Right lobe of liver (tissue), 6 donors: ENCODE measurements at regions not wholly inside any gene's neighbourhood (a gene's known extent, or its start where the extent isn't known, plus 50 kb on each side); places are given as distances from the start of the nearest gene placed in this dataset.
"Not testable (repeated sequence)": the region's sequence is repeated elsewhere in the genome, so short reads cannot be mapped to it uniquely, and the experiment has no call there.

Source experiments
- ATAC-seq, 4 donors: fragments of 200-7000 bp; cut with Tn5 transposase; one replicate each; pipeline ENCODE4 v1.9.1; 2020; ENCODE audit warnings: mild to moderate bottlenecking in 4 of 4, moderate library complexity in 4 of 4
- DNase-seq, 3 donors: peaks; one replicate each; pipeline ENCODE4 v3.0.0-alpha.2; 2020
- H3K27ac ChIP-seq, 3 donors: fragments of 200-600 bp; one replicate each; pipeline ENCODE4 v1.8.0; 2022
- H3K27me3 ChIP-seq, 2 donors: fragments of 200-600 bp; one replicate each; pipeline ENCODE4 v1.8.0; 2022
- H3K36me3 ChIP-seq, 4 donors: fragments of 200-600 bp; sonication (generic) in 1 of 4; one replicate each; pipeline versions ENCODE4 v1.5.1 to v1.8.0; 2017 to 2022; ENCODE audit warnings: control low read depth in 1 of 4
- H3K4me1 ChIP-seq, 4 donors: fragments of 200-600 bp; sonication (generic) in 1 of 4; one replicate each; pipeline versions ENCODE4 v1.5.1 to v1.8.0; 2017 to 2022; ENCODE audit warnings: control low read depth in 1 of 4
- H3K4me3 ChIP-seq, 3 donors: fragments of 200-600 bp; one replicate each; pipeline ENCODE4 v1.8.0; 2022
- H3K9me3 ChIP-seq, 4 donors: fragments of 200-600 bp; sonication (generic) in 1 of 4; one replicate each; pipeline versions ENCODE4 v1.5.1 to v1.8.0; 2017 to 2022; ENCODE audit warnings: control low read depth in 1 of 4
- POLR2A ChIP-seq: fragments of 450-650 bp; IDR thresholded peaks from one replicate; pipeline ENCODE4 v1.6.1; 2017; ENCODE audit warnings: antibody characterized with exemption, mild to moderate bottlenecking
- WGBS: methylation state at CpG from one replicate; pipeline ENCODE4 v1.1.6; 2018; ENCODE audit warnings: low coverage, low lambda C conversion rate; ENCODE audit not compliant: insufficient coverage; ENCODE audit errors: missing lambda C conversion rate; 5-methylcytosine and 5-hydroxymethylcytosine counted together
- intact Hi-C, 2 donors: fragments of 100-400 bp; cut with DNase I; formaldehyde crosslinking; loops; one replicate each; pipeline versions ENCODE4 v1.11.2 to v1.14.1; 2022
- TF ChIP-seq, protein P1 (sequence below), 4 donors: fragments of 200-600 bp in 3 of 4; fragments of 450-650 bp in 1 of 4; IDR thresholded peaks; one replicate each; pipeline versions ENCODE4 v1.5.1 to v1.8.0; 2016 to 2022; ENCODE audit warnings: antibody characterized with exemption in 4 of 4, mild to moderate bottlenecking in 2 of 4
- donor health status: DM: no; HTN: yes; CAD: no.
- donor health status: DM: no; HTN: no; CAD: no.
- donor health status: DM: no; HTN: no; CAD: no.
- donor health status: DM: no; HTN: yes; CAD: no.
- donor health status: DM: no; HTN: yes; CAD: no.

DNA sequence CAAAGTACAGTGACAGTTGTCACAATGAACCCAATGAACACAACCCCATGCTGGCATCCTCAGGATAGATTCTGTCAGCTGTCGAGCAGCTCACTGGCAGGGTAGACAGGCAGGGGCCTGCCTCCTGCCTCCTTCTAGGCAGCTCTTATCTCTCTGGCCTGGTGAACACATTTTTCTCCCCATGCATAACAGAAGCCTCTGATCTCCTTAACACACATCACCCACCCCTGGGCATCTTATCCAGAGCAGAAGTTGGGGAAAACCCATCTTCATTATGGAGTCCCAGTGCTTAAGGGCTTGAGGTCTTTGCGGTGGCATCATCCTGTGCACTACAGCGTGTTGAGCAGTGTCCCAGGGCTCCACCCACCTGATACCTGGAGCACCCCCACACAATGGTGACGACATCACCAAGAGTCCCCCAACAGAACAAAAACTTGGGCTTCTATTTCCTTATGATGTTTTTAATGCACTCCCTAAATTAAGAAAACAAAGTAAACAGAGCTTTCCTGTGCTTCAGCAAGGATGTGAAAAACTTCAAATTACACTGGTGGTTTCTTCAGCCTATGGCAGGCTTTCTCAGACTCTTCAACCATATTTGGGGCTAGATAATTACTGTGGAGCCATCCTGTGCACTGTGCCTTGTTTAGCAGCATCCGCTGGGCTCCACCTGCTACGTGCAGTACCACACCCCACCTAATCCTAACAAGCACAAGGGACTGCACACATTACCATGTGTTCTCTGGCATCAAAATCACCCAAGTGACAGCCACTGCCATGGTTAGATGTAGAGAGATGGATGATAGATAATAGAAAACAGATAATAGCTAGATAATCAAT, 277.4 kb upstream of the USP9Y start:
- H3K4me3 ChIP-seq, result no peak overlapping the region
- H3K36me3 ChIP-seq, result no peaks in the 10 kb centered on the region
- WGBS, result no CpG with 5 or more reads among the region's 6 CpGs
- no peaks in the 10 kb centered on the region for H3K27me3 ChIP-seq
- no peaks in the 10 kb centered on the region for H3K9me3 ChIP-seq
- no peak overlapping the region for H3K27ac ChIP-seq
- intact Hi-C loops, result no loop called here
- ATAC-seq, result no peak
- no peak for DNase-seq
- TF ChIP-seq, protein P1, sequence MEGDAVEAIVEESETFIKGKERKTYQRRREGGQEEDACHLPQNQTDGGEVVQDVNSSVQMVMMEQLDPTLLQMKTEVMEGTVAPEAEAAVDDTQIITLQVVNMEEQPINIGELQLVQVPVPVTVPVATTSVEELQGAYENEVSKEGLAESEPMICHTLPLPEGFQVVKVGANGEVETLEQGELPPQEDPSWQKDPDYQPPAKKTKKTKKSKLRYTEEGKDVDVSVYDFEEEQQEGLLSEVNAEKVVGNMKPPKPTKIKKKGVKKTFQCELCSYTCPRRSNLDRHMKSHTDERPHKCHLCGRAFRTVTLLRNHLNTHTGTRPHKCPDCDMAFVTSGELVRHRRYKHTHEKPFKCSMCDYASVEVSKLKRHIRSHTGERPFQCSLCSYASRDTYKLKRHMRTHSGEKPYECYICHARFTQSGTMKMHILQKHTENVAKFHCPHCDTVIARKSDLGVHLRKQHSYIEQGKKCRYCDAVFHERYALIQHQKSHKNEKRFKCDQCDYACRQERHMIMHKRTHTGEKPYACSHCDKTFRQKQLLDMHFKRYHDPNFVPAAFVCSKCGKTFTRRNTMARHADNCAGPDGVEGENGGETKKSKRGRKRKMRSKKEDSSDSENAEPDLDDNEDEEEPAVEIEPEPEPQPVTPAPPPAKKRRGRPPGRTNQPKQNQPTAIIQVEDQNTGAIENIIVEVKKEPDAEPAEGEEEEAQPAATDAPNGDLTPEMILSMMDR (IDR thresholded peaks at IDR 0.05), result no peak
- no peak for TF ChIP-seq POLR2A
- no peaks in the 10 kb centered on the region for H3K4me1 ChIP-seq

DNA sequence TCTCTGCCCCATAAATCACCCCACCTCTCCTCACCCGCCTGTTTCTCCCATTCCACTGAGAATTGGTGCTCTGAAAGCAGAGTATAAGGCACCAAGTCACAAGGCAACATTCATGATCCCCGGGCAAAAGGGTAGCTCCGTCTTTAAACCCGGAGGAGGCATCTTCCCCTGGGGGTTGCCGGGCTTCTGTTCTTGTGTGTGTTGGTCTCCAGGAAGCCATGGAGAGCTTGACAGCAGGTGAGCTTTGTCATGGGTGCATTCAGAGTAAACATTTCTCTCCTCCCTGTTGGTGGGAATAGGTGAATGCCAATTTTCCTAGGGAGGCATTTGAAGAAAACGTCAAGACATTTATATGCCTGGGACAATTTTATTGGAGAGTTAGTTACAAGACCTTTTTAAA, 275.5 kb upstream of the USP9Y start:
- intact Hi-C loops, result no loop called here
- Histone ChIP-seq H3K4me3 (no peak overlapping the region), H3K9me3 (no peaks in the 10 kb centered on the region), H3K27me3 (no peaks in the 10 kb centered on the region), H3K4me1 (no peaks in the 10 kb centered on the region), H3K27ac (no peak overlapping the region), H3K36me3 (no peaks in the 10 kb centered on the region)
- DNase-seq (no peak), ATAC-seq (no peak)
- TF ChIP-seq, protein P1 (IDR thresholded peaks at IDR 0.05), result no peak
- no peak for TF ChIP-seq POLR2A
- WGBS, result no CpG with 5 or more reads among the region's 6 CpGs

DNA sequence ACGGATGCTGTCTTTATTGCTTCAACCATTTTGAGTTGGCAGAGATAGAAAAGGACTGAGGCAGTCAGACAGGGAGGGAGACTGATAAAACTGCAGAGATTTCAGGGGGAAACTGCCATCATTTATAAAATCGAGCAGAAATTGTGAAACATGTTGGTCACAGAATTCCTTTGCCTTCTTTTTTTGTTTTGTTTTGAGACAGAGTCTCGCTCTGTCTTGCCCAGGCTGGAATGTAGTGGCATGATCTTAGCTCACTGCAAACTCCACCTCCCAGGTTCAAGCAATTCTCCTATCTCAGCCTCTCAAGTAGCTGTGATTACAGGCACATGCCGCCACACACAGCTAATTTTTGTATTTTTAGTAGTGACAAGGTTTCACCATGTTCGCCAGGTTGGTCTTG, 273.7 kb upstream of the USP9Y start:
- TF ChIP-seq, protein P1 (IDR thresholded peaks at IDR 0.05), result no peak
- TF ChIP-seq POLR2A, result no peak
- Histone ChIP-seq H3K27me3 (no peaks in the 10 kb centered on the region), H3K4me1 (no peaks in the 10 kb centered on the region), H3K27ac (no peak overlapping the region), H3K4me3 (no peak overlapping the region), H3K36me3 (no peaks in the 10 kb centered on the region), H3K9me3 (no peaks in the 10 kb centered on the region)
- no peak for ATAC-seq
- no peak for DNase-seq
- intact Hi-C loops, result no loop called here
- WGBS, result no CpG with 5 or more reads among the region's 5 CpGs

DNA sequence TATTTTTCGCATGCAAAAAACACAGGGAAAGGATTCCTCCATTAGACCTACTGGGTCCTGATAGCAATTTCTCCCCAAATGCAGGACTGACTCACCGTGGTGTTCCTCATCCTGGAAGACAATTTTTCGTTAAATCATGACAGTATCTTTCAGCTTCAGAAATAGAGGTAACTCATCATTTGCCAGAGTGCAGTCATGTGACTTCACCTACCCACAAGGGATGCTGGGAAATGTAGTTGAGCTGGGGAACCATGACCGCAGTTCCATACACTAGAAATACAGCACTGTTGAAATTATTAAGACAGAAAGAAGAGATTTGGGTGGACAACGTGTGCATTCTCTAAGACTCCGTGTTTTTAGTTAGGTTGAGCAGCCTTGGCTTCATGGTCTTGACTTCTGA, 269.5 kb upstream of the USP9Y start:
- Histone ChIP-seq H3K4me1 (no peaks in the 10 kb centered on the region), H3K27me3 (no peaks in the 10 kb centered on the region), H3K9me3 (no peaks in the 10 kb centered on the region), H3K4me3 (no peak overlapping the region), H3K27ac (no peak overlapping the region), H3K36me3 (no peaks in the 10 kb centered on the region)
- DNase-seq, result no peak
- TF ChIP-seq POLR2A, result no peak
- TF ChIP-seq, protein P1 (IDR thresholded peaks at IDR 0.05), result no peak
- intact Hi-C loops, result no loop called here
- ATAC-seq, result no peak
- WGBS, result no CpG with 5 or more reads among the region's 6 CpGs

DNA sequence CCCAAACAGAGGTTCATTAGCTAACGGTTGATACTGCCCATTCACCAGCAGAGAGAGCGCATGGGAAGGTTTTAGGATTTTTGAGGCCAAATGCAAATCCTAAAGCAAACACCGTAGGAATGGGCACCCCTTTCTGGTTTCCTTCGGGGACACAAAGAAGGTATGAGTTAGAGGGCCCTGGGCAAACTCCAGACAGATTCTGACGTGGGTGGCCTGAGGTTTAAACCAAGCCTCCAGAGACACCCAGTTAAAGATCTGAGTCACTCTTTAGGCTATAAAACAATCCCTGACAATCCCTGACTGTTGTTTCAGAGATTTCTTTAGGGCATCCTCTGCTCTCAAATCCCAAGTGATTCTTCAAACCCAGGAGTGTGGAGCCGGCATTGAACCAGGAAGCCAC, 262.2 kb upstream of the USP9Y start:
- H3K27me3 ChIP-seq, H3K4me3 ChIP-seq, H3K9me3 ChIP-seq, H3K36me3 ChIP-seq, intact Hi-C loops, H3K4me1 ChIP-seq, H3K27ac ChIP-seq, DNase-seq, ATAC-seq: not testable (repeated sequence)
- no CpG with 5 or more reads among the region's 6 CpGs for WGBS
